Loucy (cell line): ENCODE measurements at regions not wholly inside any gene's neighbourhood (a gene's known extent, or its start where the extent isn't known, plus 50 kb on each side); places are given as distances from the start of the nearest gene placed in this dataset.

Experiments used
- EZH2phosphoT487 ChIP-seq: fragments of 200-600 bp; IDR thresholded peaks from 2 replicates; pipeline ENCODE4 v1.6.1; 2018; ENCODE audit warnings: antibody characterized with exemption, mild to moderate bottlenecking, moderate library complexity, borderline replicate concordance
- TF ChIP-seq, protein P1 (sequence below): fragments of 200-600 bp; sonication (generic); conservative IDR thresholded peaks from 2 replicates; pipeline ENCODE4 v1.5.1; 2014; ENCODE audit warnings: mild to moderate bottlenecking, antibody characterized with exemption, low read length

DNA sequence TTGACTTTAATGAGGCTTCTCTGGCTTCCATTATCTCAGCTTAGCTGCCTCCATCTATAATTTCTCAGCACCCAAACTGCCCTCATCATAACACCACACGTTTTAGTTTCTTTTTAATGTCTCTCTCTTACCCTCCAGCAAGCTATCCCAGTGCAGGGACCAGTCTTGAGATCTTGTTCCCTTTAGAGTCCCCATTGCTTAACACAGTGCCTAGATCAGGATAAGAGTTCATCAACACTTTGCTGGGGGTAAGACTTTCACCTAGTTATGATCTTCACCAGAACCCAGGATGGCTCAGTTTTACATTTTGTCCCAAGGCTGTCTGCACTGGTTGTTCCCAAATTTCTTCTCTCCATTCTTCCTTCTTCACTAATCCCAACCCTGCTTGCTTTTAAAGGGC lies 126.1 kb downstream of the OR2B2 start:
- TF ChIP-seq, protein P1, sequence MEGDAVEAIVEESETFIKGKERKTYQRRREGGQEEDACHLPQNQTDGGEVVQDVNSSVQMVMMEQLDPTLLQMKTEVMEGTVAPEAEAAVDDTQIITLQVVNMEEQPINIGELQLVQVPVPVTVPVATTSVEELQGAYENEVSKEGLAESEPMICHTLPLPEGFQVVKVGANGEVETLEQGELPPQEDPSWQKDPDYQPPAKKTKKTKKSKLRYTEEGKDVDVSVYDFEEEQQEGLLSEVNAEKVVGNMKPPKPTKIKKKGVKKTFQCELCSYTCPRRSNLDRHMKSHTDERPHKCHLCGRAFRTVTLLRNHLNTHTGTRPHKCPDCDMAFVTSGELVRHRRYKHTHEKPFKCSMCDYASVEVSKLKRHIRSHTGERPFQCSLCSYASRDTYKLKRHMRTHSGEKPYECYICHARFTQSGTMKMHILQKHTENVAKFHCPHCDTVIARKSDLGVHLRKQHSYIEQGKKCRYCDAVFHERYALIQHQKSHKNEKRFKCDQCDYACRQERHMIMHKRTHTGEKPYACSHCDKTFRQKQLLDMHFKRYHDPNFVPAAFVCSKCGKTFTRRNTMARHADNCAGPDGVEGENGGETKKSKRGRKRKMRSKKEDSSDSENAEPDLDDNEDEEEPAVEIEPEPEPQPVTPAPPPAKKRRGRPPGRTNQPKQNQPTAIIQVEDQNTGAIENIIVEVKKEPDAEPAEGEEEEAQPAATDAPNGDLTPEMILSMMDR: no peak
- no peak for TF ChIP-seq EZH2phosphoT487
